Keratinocyte (primary cell): ENCODE measurements at regions not wholly inside any gene's neighbourhood (a gene's known extent, or its start where the extent isn't known, plus 50 kb on each side); places are given as distances from the start of the nearest gene placed in this dataset.

Source experiments
- CTCF ChIP-seq, 3 experiments: IDR thresholded peaks in 1 of 3; conservative IDR thresholded peaks in 1 of 3; optimal IDR thresholded peaks in 1 of 3; 2 replicates in 2 of 3; 3 replicates in 1 of 3; pipeline versions ENCODE3 to v1.5.1; 2011; ENCODE audit warnings: low read length in 3 of 3, mild to moderate bottlenecking in 3 of 3, moderate library complexity in 2 of 3, control low read depth in 1 of 3, inconsistent platforms in 1 of 3; ENCODE audit not compliant: insufficient read depth in 2 of 3; ENCODE audit errors: extremely low read depth in 1 of 3
- EZH2 ChIP-seq: IDR thresholded peaks from one replicate; pipeline ENCODE4 v1.6.1; 2012; ENCODE audit warnings: inconsistent platforms, mild to moderate bottlenecking, low read length, moderate library complexity

DNA sequence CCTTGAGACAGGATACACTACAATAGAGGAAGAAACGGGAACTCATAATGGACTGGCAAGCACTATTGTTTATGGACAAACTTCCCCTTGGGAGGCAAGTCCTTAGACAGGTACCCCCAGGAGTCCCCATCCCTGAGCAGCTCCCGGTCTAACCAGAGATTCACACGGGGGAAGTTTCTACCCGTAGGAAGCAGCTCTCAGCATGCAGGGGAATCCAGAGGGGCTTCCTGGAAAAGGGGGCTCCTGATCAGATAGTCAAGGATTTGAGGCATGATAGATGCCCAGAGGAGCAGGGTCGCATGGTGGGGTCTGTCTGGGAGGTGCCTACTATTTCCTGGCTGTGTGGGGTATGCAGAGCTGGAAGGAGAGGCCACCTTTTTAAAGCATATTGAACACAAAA, 282.4 kb upstream of the RTL1 start:
- no peak for TF ChIP-seq EZH2
- no peak for TF ChIP-seq CTCF (optimal IDR thresholded peaks at IDR 0.05 in 1 of 3, IDR thresholded peaks at IDR 0.05 in 1 of 3, conservative IDR thresholded peaks at IDR 0.05 in 1 of 3; ENCODE audit: extremely low read depth in 1 of 3, insufficient read depth in 2 of 3, low read length in 3 of 3)
